GM23248 (cell line): ENCODE measurements at regions not wholly inside any gene's neighbourhood (a gene's known extent, or its start where the extent isn't known, plus 50 kb on each side); places are given as distances from the start of the nearest gene placed in this dataset.

Experiments used
- EZH2 ChIP-seq: fragments of 200-600 bp; sonication (generic); IDR thresholded peaks from 2 replicates; pipeline ENCODE4 v1.6.1; 2018; ENCODE audit warnings: antibody characterized with exemption, mild to moderate bottlenecking; ENCODE audit not compliant: insufficient read depth, poor library complexity, severe bottlenecking
- EZH2phosphoT487 ChIP-seq: fragments of 200-600 bp; sonication (generic); IDR thresholded peaks from 2 replicates; pipeline ENCODE4 v1.6.1; 2018; ENCODE audit warnings: antibody characterized with exemption, moderate library complexity, mild to moderate bottlenecking, low read depth; ENCODE audit not compliant: insufficient read depth

- TF ChIP-seq EZH2 (no peak), EZH2phosphoT487 (no peak)
Observed at GRCh38 chr3:193767353-193768069, 174.5 kb downstream of the OPA1 start.
